ACC112 (cell line): ENCODE measurements at regions not wholly inside any gene's neighbourhood (a gene's known extent, or its start where the extent isn't known, plus 50 kb on each side); places are given as distances from the start of the nearest gene placed in this dataset.

Experiments used
- H2AFZ ChIP-seq: fragments of 200-600 bp; sonication (generic); one replicate; pipeline ENCODE4 v1.6.0; 2017; ENCODE audit warnings: antibody characterized with exemption, low read length; ENCODE audit not compliant: unreplicated experiment
- H3K27ac ChIP-seq: fragments of 200-600 bp; sonication (generic); 2 replicates; pipeline ENCODE4 v1.5.1; 2014; ENCODE audit warnings: low read depth, mild to moderate bottlenecking, antibody characterized with exemption, low read length, moderate library complexity
- H3K27me3 ChIP-seq: fragments of 200-600 bp; sonication (generic); 2 replicates; pipeline ENCODE4 v1.6.1; 2014; ENCODE audit warnings: mild to moderate bottlenecking, antibody characterized with exemption, low read length, moderate library complexity, mixed read lengths; ENCODE audit not compliant: insufficient read depth
- H3K36me3 ChIP-seq: fragments of 200-600 bp; sonication (generic); 2 replicates; pipeline ENCODE4 v1.6.1; 2016; ENCODE audit warnings: mild to moderate bottlenecking, antibody characterized with exemption, low read length, moderate library complexity, mixed read lengths; ENCODE audit not compliant: insufficient read depth
- H3K4me1 ChIP-seq: fragments of 200-600 bp; sonication (generic); one replicate; pipeline ENCODE4 v1.6.1; 2016; ENCODE audit warnings: low read length, mixed read lengths; ENCODE audit not compliant: insufficient read depth, unreplicated experiment, control insufficient read depth
- H3K4me3 ChIP-seq: fragments of 200-600 bp; sonication (generic); 2 replicates; pipeline ENCODE4 v1.5.1; 2014; ENCODE audit warnings: mild to moderate bottlenecking, low read depth, low read length
- H3K79me2 ChIP-seq: fragments of 200-600 bp; sonication (generic); one replicate; pipeline ENCODE4 v1.6.0; 2016; ENCODE audit warnings: low read length; ENCODE audit not compliant: control insufficient read depth, unreplicated experiment, insufficient read depth

- no peaks in the 10 kb centered on the region for H3K79me2 ChIP-seq
- H2AFZ ChIP-seq: no peak overlapping the region
- H3K4me1 ChIP-seq: no peaks in the 10 kb centered on the region
- no peak overlapping the region for H3K4me3 ChIP-seq
- no peaks in the 10 kb centered on the region for H3K27me3 ChIP-seq
- H3K36me3 ChIP-seq: no peaks in the 10 kb centered on the region
- no peak overlapping the region for H3K27ac ChIP-seq
Measured at GRCh38 chr3:131151-131888, 65.2 kb upstream of the CHL1 start.

GRCh38 chr3:132378-132777 lies 64.2 kb upstream of the CHL1 start:
- Histone ChIP-seq H3K27me3 (no peaks in the 10 kb centered on the region), H3K79me2 (no peaks in the 10 kb centered on the region), H3K4me3 (no peak overlapping the region), H3K27ac (no peak overlapping the region), H3K4me1 (no peaks in the 10 kb centered on the region), H3K36me3 (no peaks in the 10 kb centered on the region), H2AFZ (no peak overlapping the region)

DNA sequence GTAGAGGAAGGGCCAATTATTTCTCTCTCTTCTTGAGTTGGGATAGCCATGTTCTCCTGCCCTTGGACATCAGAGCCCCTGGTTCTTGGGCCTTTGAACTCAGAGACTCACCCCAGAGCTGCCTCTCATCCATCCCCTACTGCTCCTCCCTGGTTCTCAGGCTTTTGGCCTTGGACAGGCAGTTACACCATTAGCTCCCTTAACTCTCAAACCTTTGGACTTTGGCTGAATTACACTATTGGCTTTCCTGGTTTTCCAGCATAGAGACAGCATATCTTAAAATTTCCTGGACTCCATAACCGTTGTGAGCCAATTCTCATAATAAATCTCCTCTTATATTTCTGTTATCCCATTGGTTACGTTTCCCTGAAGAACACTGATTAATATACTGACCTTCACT lies 63.7 kb upstream of the CHL1 start:
- Histone ChIP-seq H3K79me2 (no peaks in the 10 kb centered on the region), H3K27ac (no peak overlapping the region), H3K36me3 (no peaks in the 10 kb centered on the region), H3K4me3 (no peak overlapping the region), H3K27me3 (no peaks in the 10 kb centered on the region), H3K4me1 (no peaks in the 10 kb centered on the region), H2AFZ (no peak overlapping the region)

- Histone ChIP-seq H3K4me3 (no peak overlapping the region), H3K4me1 (no peaks in the 10 kb centered on the region), H3K27ac (no peak overlapping the region), H2AFZ (no peak overlapping the region), H3K27me3 (no peaks in the 10 kb centered on the region), H3K79me2 (no peaks in the 10 kb centered on the region), H3K36me3 (no peaks in the 10 kb centered on the region)
Measured at GRCh38 chr3:140748-141330, 55.7 kb upstream of the CHL1 start.
